Caco-2 (cell line): ENCODE measurements at regions not wholly inside any gene's neighbourhood (a gene's known extent, or its start where the extent isn't known, plus 50 kb on each side); places are given as distances from the start of the nearest gene placed in this dataset.

ENCODE experiments used
- BruUV-seq: library from RNA; stranded (reverse); fragments of 400-500 nt; replicated peaks from 2 replicates; lab custom pipeline; 2021; lab: Mats Ljungman, UMichigan
- CTCF ChIA-PET: fragments of 300-600 bp; sonication (Branson Sonifier 250); formaldehyde crosslinking; loops from one replicate; lab custom pipeline; 2022; ENCODE audit warnings: antibody characterized with exemption; lab: Charles Lee
- POLR2A ChIA-PET: fragments of 300-600 bp; sonication (Branson Sonifier 250); formaldehyde crosslinking; loops from one replicate; lab custom pipeline; 2022; ENCODE audit warnings: antibody characterized with exemption; lab: Charles Lee
- DNase-seq, 2 experiments: peaks; one replicate each; pipeline versions ENCODE4 v3.0.0 to v3.0.0-alpha.2; 2020 to 2022
- H3K27me3 ChIP-seq: replicated peaks from 2 replicates; pipeline ENCODE4 v1.6.0; 2011; ENCODE audit warnings: low read length; ENCODE audit not compliant: control insufficient read depth, insufficient read depth
- H3K36me3 ChIP-seq: 2 replicates; pipeline ENCODE4 v1.5.1; 2011; ENCODE audit warnings: low read length; ENCODE audit not compliant: control insufficient read depth, insufficient read depth
- H3K4me1 ChIP-seq: fragments of 250-450 bp; sonication (Bioruptor Pico); 2 replicates; pipeline ENCODE4 v1.5.1; 2020; ENCODE audit warnings: mild to moderate bottlenecking
- H3K4me3 ChIP-seq: 2 replicates; pipeline ENCODE4 v1.5.1; 2011; ENCODE audit warnings: low read depth, mild to moderate bottlenecking, control low read depth, low read length
- H3K9me3 ChIP-seq: fragments of 250-450 bp; sonication (Bioruptor Pico); 2 replicates; pipeline ENCODE4 v1.5.1; 2020; ENCODE audit warnings: mild to moderate bottlenecking, moderate library complexity
- H3K27ac Mint-ChIP-seq: one replicate; pipeline ENCODE4 v1.8.0; 2022; ENCODE audit warnings: mixed read lengths; ENCODE audit not compliant: unreplicated experiment
- H3K27me3 Mint-ChIP-seq: one replicate; pipeline ENCODE4 v1.8.0; 2022; ENCODE audit warnings: mixed read lengths; ENCODE audit not compliant: insufficient read depth, unreplicated experiment
- H3K36me3 Mint-ChIP-seq: one replicate; pipeline ENCODE4 v1.8.0; 2022; ENCODE audit warnings: mild to moderate bottlenecking, mixed read lengths; ENCODE audit not compliant: insufficient read depth, unreplicated experiment
- H3K4me1 Mint-ChIP-seq: one replicate; pipeline ENCODE4 v1.8.0; 2022; ENCODE audit warnings: low read depth, mixed read lengths; ENCODE audit not compliant: unreplicated experiment
- H3K4me3 Mint-ChIP-seq: one replicate; pipeline ENCODE4 v1.8.0; 2022; ENCODE audit warnings: mild to moderate bottlenecking, moderate library complexity, mixed read lengths; ENCODE audit not compliant: unreplicated experiment
- H3K9me3 Mint-ChIP-seq: one replicate; pipeline ENCODE4 v1.8.0; 2022; ENCODE audit warnings: mixed read lengths; ENCODE audit not compliant: unreplicated experiment
- CTCF ChIP-seq, 2 experiments: fragments of 200-600 bp in 1 of 2; IDR thresholded peaks; 1 replicate in 1 of 2; 2 replicates in 1 of 2; pipeline versions ENCODE4 v1.5.1 to v1.8.0; 2011 to 2022; ENCODE audit warnings: antibody characterized with exemption in 1 of 2, control low read depth in 1 of 2, inconsistent platforms in 1 of 2, low read depth in 1 of 2, low read length in 1 of 2, mild to moderate bottlenecking in 1 of 2, moderate library complexity in 1 of 2; ENCODE audit not compliant: insufficient read depth in 1 of 2, severe bottlenecking in 1 of 2, unreplicated experiment in 1 of 2
- intact Hi-C: fragments of 100-400 bp; cut with micrococcal nuclease; formaldehyde crosslinking; loops from one replicate; pipeline ENCODE4 v1.10.0; 2022; ENCODE audit not compliant: unreplicated experiment

- Mint-ChIP-seq H3K27ac (no peak overlapping the region), H3K4me3 (no peak overlapping the region), H3K4me1 (no peaks in the 10 kb centered on the region), H3K9me3 (no peaks in the 10 kb centered on the region), H3K27me3 (no peaks in the 10 kb centered on the region), H3K36me3 (no peaks in the 10 kb centered on the region)
- ChIA-PET POLR2A (no interaction called here), CTCF (no interaction called here)
- BruUV-seq = no TSS peak
- no peaks in the 10 kb centered on the region for H3K36me3 ChIP-seq
- H3K9me3 ChIP-seq = no peaks in the 10 kb centered on the region
- no peaks in the 10 kb centered on the region for H3K4me1 ChIP-seq
- H3K4me3 ChIP-seq = no peak overlapping the region
- TF ChIP-seq CTCF (IDR thresholded peaks at IDR 0.05; ENCODE audit: insufficient read depth in 1 of 2, low read depth in 1 of 2, low read length in 1 of 2, severe bottlenecking in 1 of 2, unreplicated experiment in 1 of 2) = no peak
- intact Hi-C loops = no loop called here
- H3K27me3 ChIP-seq = no peaks in the 10 kb centered on the region
- DNase-seq = no peak
Observed at GRCh38 chr21:25515484-25516405, 91.5 kb downstream of the MRPL39 start.

GRCh38 chr21:25513810-25514209 is 93.5 kb downstream of the MRPL39 start:
- DNase-seq = no peak
- ChIA-PET CTCF (no interaction called here), POLR2A (no interaction called here)
- no TSS peak for BruUV-seq
- intact Hi-C loops = no loop called here
- Mint-ChIP-seq H3K36me3 (no peaks in the 10 kb centered on the region), H3K27ac (no peak overlapping the region), H3K4me1 (no peaks in the 10 kb centered on the region), H3K9me3 (no peaks in the 10 kb centered on the region), H3K27me3 (no peaks in the 10 kb centered on the region), H3K4me3 (no peak overlapping the region)
- Histone ChIP-seq H3K9me3 (no peaks in the 10 kb centered on the region), H3K4me3 (no peak overlapping the region), H3K36me3 (no peaks in the 10 kb centered on the region), H3K4me1 (no peaks in the 10 kb centered on the region), H3K27me3 (no peaks in the 10 kb centered on the region)
- TF ChIP-seq CTCF (IDR thresholded peaks at IDR 0.05; ENCODE audit: insufficient read depth in 1 of 2, low read depth in 1 of 2, low read length in 1 of 2, severe bottlenecking in 1 of 2, unreplicated experiment in 1 of 2) = no peak

GRCh38 chr21:25512095-25513081 is 94.9 kb downstream of the MRPL39 start:
- POLR2A ChIA-PET = no interaction called here

More at GRCh38 chr21:25512095-25513081, 94.9 kb downstream of the MRPL39 start:
- Histone ChIP-seq H3K36me3 (no peaks in the 10 kb centered on the region), H3K9me3 (no peaks in the 10 kb centered on the region), H3K4me1 (no peaks in the 10 kb centered on the region), H3K27me3 (no peaks in the 10 kb centered on the region), H3K4me3 (no peak overlapping the region)
- intact Hi-C loops = no loop called here
- Mint-ChIP-seq H3K27ac (no peak overlapping the region), H3K4me3 (no peak overlapping the region), H3K4me1 (no peaks in the 10 kb centered on the region), H3K9me3 (no peaks in the 10 kb centered on the region), H3K27me3 (no peaks in the 10 kb centered on the region), H3K36me3 (no peaks in the 10 kb centered on the region)
- no peak for TF ChIP-seq CTCF (IDR thresholded peaks at IDR 0.05; ENCODE audit: insufficient read depth in 1 of 2, low read depth in 1 of 2, low read length in 1 of 2, severe bottlenecking in 1 of 2, unreplicated experiment in 1 of 2)
- no peak for DNase-seq
- BruUV-seq = no TSS peak
- CTCF ChIA-PET = no interaction called here
